Mesenchymal stem cell (in vitro differentiated cells and primary cell): ENCODE measurements at regions not wholly inside any gene's neighbourhood (a gene's known extent, or its start where the extent isn't known, plus 50 kb on each side); places are given as distances from the start of the nearest gene placed in this dataset.
A peak's percentile ranks its signal among the peaks of the same experiment; 100 is the strongest.

Experiments used
- DNase-seq: peaks from one replicate; pipeline ENCODE4 v3.0.0-alpha.2; 2013
- H2AFZ ChIP-seq: one replicate; pipeline ENCODE4 v1.6.1; 2013; ENCODE audit warnings: low read depth, mild to moderate bottlenecking, control low read depth, inconsistent platforms, low read length, moderate library complexity
- H2AK5ac ChIP-seq: 2 replicates; pipeline ENCODE4 v1.6.1; 2013; ENCODE audit warnings: low read length, moderate library complexity, mild to moderate bottlenecking, inconsistent platforms; ENCODE audit not compliant: severe bottlenecking
- H2BK120ac ChIP-seq: one replicate; pipeline ENCODE4 v1.6.1; 2013; ENCODE audit warnings: low read depth, mild to moderate bottlenecking, inconsistent platforms, low read length, moderate library complexity
- H2BK12ac ChIP-seq, 2 experiments: one replicate each; pipeline ENCODE4 v1.6.1; 2013; ENCODE audit warnings: inconsistent platforms in 2 of 2, low read length in 2 of 2, mild to moderate bottlenecking in 2 of 2, moderate library complexity in 2 of 2, control low read depth in 1 of 2
- H2BK15ac ChIP-seq: one replicate; pipeline ENCODE4 v1.6.1; 2013; ENCODE audit warnings: mild to moderate bottlenecking, low read depth, inconsistent platforms; ENCODE audit not compliant: poor library complexity, severe bottlenecking
- H2BK5ac ChIP-seq: 2 replicates; pipeline ENCODE4 v1.6.1; 2013; ENCODE audit warnings: low read depth, mild to moderate bottlenecking, low read length, control low read depth, inconsistent platforms; ENCODE audit not compliant: poor library complexity, severe bottlenecking
- H3K14ac ChIP-seq, 2 experiments: one replicate each; pipeline ENCODE4 v1.6.1; 2013; ENCODE audit warnings: inconsistent platforms in 2 of 2, low read length in 2 of 2, control low read depth in 1 of 2, mild to moderate bottlenecking in 1 of 2, moderate library complexity in 1 of 2
- H3K18ac ChIP-seq, 2 experiments: one replicate each; pipeline ENCODE4 v1.6.1; 2013; ENCODE audit warnings: inconsistent platforms in 2 of 2, low read length in 2 of 2, control low read depth in 1 of 2, low read depth in 1 of 2, mild to moderate bottlenecking in 1 of 2
- H3K23ac ChIP-seq, 2 experiments: one replicate each; pipeline ENCODE4 v1.6.1; 2013; ENCODE audit warnings: inconsistent platforms in 2 of 2, low read length in 2 of 2, mild to moderate bottlenecking in 2 of 2, moderate library complexity in 2 of 2, control low read depth in 1 of 2
- H3K27ac ChIP-seq: 2 replicates; pipeline ENCODE4 v1.5.1; 2013; ENCODE audit warnings: mild to moderate bottlenecking, moderate library complexity, low read length, control low read depth, inconsistent platforms; ENCODE audit not compliant: poor library complexity, severe bottlenecking
- H3K27me3 ChIP-seq, 2 experiments: 2 replicates each; pipeline versions ENCODE4 v1.6.1 to v1.7.0; 2013; ENCODE audit warnings: low read length in 2 of 2, mild to moderate bottlenecking in 2 of 2, moderate library complexity in 2 of 2, control low read depth in 1 of 2, inconsistent platforms in 1 of 2; ENCODE audit not compliant: control insufficient read depth in 1 of 2, insufficient read depth in 1 of 2
- H3K36me3 ChIP-seq, 2 experiments: 2 replicates each; pipeline versions ENCODE4 v1.6.1 to v1.7.0; 2013; ENCODE audit warnings: low read length in 2 of 2, control low read depth in 1 of 2, inconsistent platforms in 1 of 2, low read depth in 1 of 2, mild to moderate bottlenecking in 1 of 2; ENCODE audit not compliant: insufficient read depth in 2 of 2, control insufficient read depth in 1 of 2
- H3K4ac ChIP-seq, 2 experiments: one replicate each; pipeline ENCODE4 v1.6.1; 2013; ENCODE audit warnings: inconsistent platforms in 2 of 2, low read length in 2 of 2, mild to moderate bottlenecking in 2 of 2, moderate library complexity in 2 of 2, control low read depth in 1 of 2, low read depth in 1 of 2
- H3K4me1 ChIP-seq: 2 replicates; pipeline ENCODE4 v1.6.1; 2013; ENCODE audit warnings: low read depth, low read length, control low read depth; ENCODE audit not compliant: control insufficient read depth, insufficient read depth
- H3K4me2 ChIP-seq: 2 replicates; pipeline ENCODE4 v1.6.1; 2013; ENCODE audit warnings: low read length, mild to moderate bottlenecking, inconsistent platforms; ENCODE audit not compliant: poor library complexity, severe bottlenecking
- H3K4me3 ChIP-seq, 2 experiments: 2 replicates each; pipeline versions ENCODE4 v1.5.1 to v1.7.0; 2013; ENCODE audit warnings: low read length in 2 of 2, mild to moderate bottlenecking in 2 of 2, control low read depth in 1 of 2, low read depth in 1 of 2; ENCODE audit not compliant: insufficient read depth in 1 of 2
- H3K79me1 ChIP-seq: replicated peaks from 2 replicates; pipeline ENCODE4 v1.6.1; 2013; ENCODE audit warnings: mild to moderate bottlenecking, control low read depth, low read length, inconsistent platforms; ENCODE audit not compliant: poor library complexity, severe bottlenecking
- H3K9ac ChIP-seq: 2 replicates; pipeline ENCODE4 v1.7.0; 2013; ENCODE audit warnings: mild to moderate bottlenecking, low read length, moderate library complexity
- H3K9me3 ChIP-seq: 2 replicates; pipeline ENCODE4 v1.7.0; 2013; ENCODE audit warnings: mild to moderate bottlenecking, low read length; ENCODE audit not compliant: control insufficient read depth
- H4K8ac ChIP-seq: one replicate; pipeline ENCODE4 v1.6.1; 2013; ENCODE audit warnings: inconsistent platforms, mild to moderate bottlenecking, low read length, moderate library complexity
- H4K91ac ChIP-seq: one replicate; pipeline ENCODE4 v1.6.1; 2013; ENCODE audit warnings: mild to moderate bottlenecking, low read length, inconsistent platforms
- WGBS: methylation state at CpG from one replicate; pipeline ENCODE4 v1.1.7; 2013; ENCODE audit warnings: mixed read lengths; 5-methylcytosine and 5-hydroxymethylcytosine counted together

DNA sequence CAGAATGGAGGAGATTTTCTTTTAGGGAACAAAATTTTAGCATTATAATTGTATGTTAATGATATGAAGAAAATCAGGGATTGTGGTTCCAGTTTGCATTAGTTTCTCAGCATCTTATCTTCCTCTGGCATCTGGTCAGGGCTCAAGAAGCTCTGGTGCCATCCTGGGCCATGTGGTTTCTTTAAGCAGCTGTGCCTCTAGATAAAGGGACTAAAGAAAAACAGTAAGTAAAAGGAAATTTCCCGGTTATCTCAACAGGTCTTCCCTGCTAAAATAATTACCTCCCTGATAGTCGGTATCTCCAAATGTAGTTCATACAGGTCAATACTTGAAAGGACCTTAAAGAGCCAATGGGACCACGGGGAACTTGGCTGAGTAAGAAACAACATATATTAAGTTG is 375.1 kb upstream of the RBMS3 start:
- H2BK120ac ChIP-seq, result no peak overlapping the region
- no peaks in the 10 kb centered on the region for H3K4me1 ChIP-seq
- H3K9me3 ChIP-seq, result no peaks in the 10 kb centered on the region
- H2BK5ac ChIP-seq, result no peak overlapping the region
- H3K27ac ChIP-seq, result no peak overlapping the region
- no peak overlapping the region for H3K9ac ChIP-seq
- no peak overlapping the region for H4K91ac ChIP-seq
- no peak overlapping the region for H2BK12ac ChIP-seq
- H3K18ac ChIP-seq, result no peak overlapping the region
- H2BK15ac ChIP-seq, result no peak overlapping the region
- H3K14ac ChIP-seq, result no peak overlapping the region
- no peak overlapping the region for H3K4me2 ChIP-seq
- no peak overlapping the region for H2AK5ac ChIP-seq
- no peak overlapping the region for H3K23ac ChIP-seq
- no peak overlapping the region for H2AFZ ChIP-seq
- no peak overlapping the region for H3K4ac ChIP-seq
- no peak overlapping the region for H4K8ac ChIP-seq
- H3K36me3 ChIP-seq, result no peaks in the 10 kb centered on the region
- 81% methylated on average over 3 of the region's 3 CpGs for WGBS
- no peaks in the 10 kb centered on the region for H3K79me1 ChIP-seq
- no peaks in the 10 kb centered on the region for H3K27me3 ChIP-seq
- DNase-seq, result no peak
- no peak overlapping the region for H3K4me3 ChIP-seq

DNA sequence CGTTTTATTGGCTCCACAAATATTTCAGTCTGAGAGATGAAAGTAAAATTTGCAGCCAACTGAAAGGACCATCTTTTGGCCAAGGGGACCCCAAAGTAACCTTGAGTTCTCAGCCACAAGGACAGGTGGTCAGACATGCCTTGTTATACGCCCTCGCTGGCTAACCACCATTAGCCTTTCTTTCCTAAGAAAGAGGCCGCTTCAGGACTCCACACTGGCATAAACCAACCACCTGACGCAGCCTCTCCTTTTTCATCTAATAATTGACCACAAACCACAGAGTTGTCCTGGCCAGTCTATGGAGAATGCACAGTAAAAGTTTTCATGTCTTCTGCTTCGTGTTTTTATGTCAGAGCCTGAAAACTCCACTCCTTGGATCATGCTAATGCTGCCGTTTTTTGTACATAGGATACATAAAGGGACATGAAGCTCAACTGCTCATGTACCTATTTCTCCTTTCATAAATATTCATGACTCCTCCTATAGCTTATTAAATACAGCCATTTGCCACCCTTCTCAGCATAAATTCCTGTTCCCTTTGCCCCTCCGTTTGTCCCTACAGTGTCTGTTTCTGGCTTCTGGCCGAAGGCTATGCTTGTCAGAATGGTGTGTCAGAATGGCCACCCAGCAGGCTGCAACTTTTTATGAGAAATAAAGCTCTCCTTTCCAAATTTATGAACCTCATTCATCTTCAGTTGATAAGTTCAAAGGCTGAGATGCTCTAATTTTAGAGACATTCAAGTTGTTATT is 374.1 kb upstream of the RBMS3 start:
- Histone ChIP-seq H3K4ac (no peak overlapping the region), H2BK5ac (no peak overlapping the region), H3K27me3 (no peaks in the 10 kb centered on the region), H3K27ac (no peak overlapping the region), H2AFZ (no peak overlapping the region), H2BK15ac (no peak overlapping the region), H4K8ac (no peak overlapping the region), H3K18ac (no peak overlapping the region), H3K23ac (no peak overlapping the region), H3K14ac (no peak overlapping the region), H3K4me2 (no peak overlapping the region), H3K79me1 (no peaks in the 10 kb centered on the region), H2BK120ac (no peak overlapping the region), H4K91ac (no peak overlapping the region), H2BK12ac (no peak overlapping the region), H3K4me1 (no peaks in the 10 kb centered on the region), H3K9me3 (no peaks in the 10 kb centered on the region), H2AK5ac (no peak overlapping the region), H3K4me3 (no peak overlapping the region), H3K36me3 (no peaks in the 10 kb centered on the region), H3K9ac (no peak overlapping the region)
- no peak for DNase-seq
- 89% methylated on average over 9 of the region's 9 CpGs for WGBS

DNA sequence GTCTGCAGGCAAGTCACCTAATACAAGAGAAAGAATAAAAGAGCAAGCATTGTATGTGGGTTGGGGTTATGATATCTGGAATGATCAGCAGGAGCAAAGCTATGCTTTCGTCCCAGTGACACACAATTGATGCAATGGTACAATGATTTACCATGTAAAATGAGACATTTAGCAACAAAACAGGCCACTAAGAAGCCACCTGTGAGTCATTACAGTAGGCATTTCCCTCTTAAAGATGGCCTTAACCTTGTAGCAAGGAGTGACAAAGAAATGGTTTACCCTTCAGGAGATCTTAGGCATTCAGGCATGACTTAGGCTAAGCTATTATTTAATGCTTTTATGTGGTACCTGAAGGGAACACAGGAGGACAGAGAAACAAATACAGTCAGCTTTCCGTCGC is 373.3 kb upstream of the RBMS3 start:
- Histone ChIP-seq H3K14ac (no peak overlapping the region), H2BK5ac (no peak overlapping the region), H3K4ac (no peak overlapping the region)

DNA sequence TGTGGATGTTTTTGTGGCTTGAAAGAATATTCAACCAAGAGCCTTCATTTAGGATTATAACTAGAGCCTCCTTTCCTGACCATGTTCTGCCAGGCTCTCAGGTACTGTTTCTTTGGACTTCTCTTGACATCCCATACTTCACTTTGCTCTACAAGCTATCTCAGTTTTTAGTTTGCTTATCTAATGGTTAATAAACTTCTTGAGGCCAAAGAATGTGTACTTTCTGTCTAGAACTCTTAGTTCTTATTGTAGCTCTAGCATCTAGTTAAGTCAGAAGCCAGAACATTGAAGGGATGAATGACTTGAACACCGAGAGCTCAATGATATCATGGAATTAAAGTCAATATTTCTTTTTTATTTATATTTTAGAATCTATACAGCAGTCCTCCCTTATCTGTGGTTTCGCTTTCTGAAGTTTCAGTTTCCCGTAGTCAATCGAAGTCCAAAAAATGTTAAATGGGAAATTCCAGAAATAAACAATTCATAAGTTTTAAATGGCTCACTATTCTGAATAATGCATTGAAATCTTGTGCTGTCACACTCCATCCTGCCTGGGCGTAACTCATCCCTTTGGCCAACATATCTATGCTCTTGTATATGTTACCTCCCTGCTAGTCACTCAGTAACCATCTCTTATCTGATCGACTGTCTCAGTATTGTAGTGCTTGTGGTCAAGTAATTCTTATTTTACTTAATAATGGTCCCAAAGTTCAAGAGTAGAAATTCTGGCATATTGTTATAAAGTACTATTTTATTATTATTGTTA is 368.6 kb upstream of the RBMS3 start:
- no peak overlapping the region for H3K23ac ChIP-seq

More for the DNA sequence above, 373.3 kb upstream of the RBMS3 start:
- no peak overlapping the region for H4K91ac ChIP-seq
- no peaks in the 10 kb centered on the region for H3K36me3 ChIP-seq
- no peaks in the 10 kb centered on the region for H3K79me1 ChIP-seq
- 95% methylated on average over 3 of the region's 3 CpGs for WGBS
- no peak overlapping the region for H2BK15ac ChIP-seq
- no peak overlapping the region for H3K27ac ChIP-seq
- H3K9ac ChIP-seq, result no peak overlapping the region
- no peaks in the 10 kb centered on the region for H3K9me3 ChIP-seq
- no peak overlapping the region for H3K18ac ChIP-seq
- no peak overlapping the region for H3K23ac ChIP-seq
- H3K4me3 ChIP-seq, result no peak overlapping the region
- no peak overlapping the region for H4K8ac ChIP-seq
- H2BK120ac ChIP-seq, result no peak overlapping the region
- H2AK5ac ChIP-seq, result no peak overlapping the region
- H3K4me2 ChIP-seq, result no peak overlapping the region
- no peak for DNase-seq
- H2AFZ ChIP-seq, result no peak overlapping the region
- no peaks in the 10 kb centered on the region for H3K4me1 ChIP-seq
- H3K27me3 ChIP-seq, result no peaks in the 10 kb centered on the region
- no peak overlapping the region for H2BK12ac ChIP-seq

More for the DNA sequence above, 368.6 kb upstream of the RBMS3 start:
- H3K27ac ChIP-seq, result no peak overlapping the region
- H3K4me3 ChIP-seq, result no peak overlapping the region
- WGBS, result 19% methylated on average over 3 of the region's 6 CpGs
- H4K8ac ChIP-seq, result no peak overlapping the region
- no peak overlapping the region for H2BK5ac ChIP-seq
- no peak overlapping the region for H2AK5ac ChIP-seq
- peaks cover 2% of the 10 kb centered on the region for H3K4me1 ChIP-seq
- DNase-seq, result peak; percentile 59
- no peak overlapping the region for H2BK15ac ChIP-seq
- no peaks in the 10 kb centered on the region for H3K79me1 ChIP-seq
- no peak overlapping the region for H3K4ac ChIP-seq
- H3K9ac ChIP-seq, result no peak overlapping the region
- no peak overlapping the region for H3K18ac ChIP-seq
- H2BK120ac ChIP-seq, result no peak overlapping the region
- H3K14ac ChIP-seq, result no peak overlapping the region
- no peaks in the 10 kb centered on the region for H3K36me3 ChIP-seq
- H4K91ac ChIP-seq, result no peak overlapping the region
- no peaks in the 10 kb centered on the region for H3K27me3 ChIP-seq
- H3K4me2 ChIP-seq, result no peak overlapping the region
- no peaks in the 10 kb centered on the region for H3K9me3 ChIP-seq
- no peak overlapping the region for H2AFZ ChIP-seq
- no peak overlapping the region for H2BK12ac ChIP-seq
